NCI-H1048 (cell line): ENCODE measurements at regions not wholly inside any gene's neighbourhood (a gene's known extent, or its start where the extent isn't known, plus 50 kb on each side); places are given as distances from the start of the nearest gene placed in this dataset.
"Not testable (repeated sequence)": the region's sequence is repeated elsewhere in the genome, so short reads cannot be mapped to it uniquely, and the experiment has no call there.

Source experiments
- DNase-seq: peaks from one replicate; lab custom pipeline; 2025; lab: John Stamatoyannopoulos, UW

GRCh38 chr6:16907991-16908390 is 146.7 kb upstream of the ATXN1 start:
- no peak for DNase-seq

- DNase-seq = no peak
Measured at GRCh38 chr6:16904957-16905356, 143.7 kb upstream of the ATXN1 start.

GRCh38 chr6:16903470-16903869 is 142.2 kb upstream of the ATXN1 start:
- no peak for DNase-seq

- no peak for DNase-seq
Measured at GRCh38 chr6:16902502-16902901, 141.2 kb upstream of the ATXN1 start.

GRCh38 chr6:16901782-16902181 is 140.5 kb upstream of the ATXN1 start:
- DNase-seq = no peak

GRCh38 chr6:16901306-16901705 is 140.0 kb upstream of the ATXN1 start:
- no peak for DNase-seq

GRCh38 chr6:16898640-16899396 is 137.6 kb upstream of the ATXN1 start:
- no peak for DNase-seq

GRCh38 chr6:16897669-16898068 is 136.4 kb upstream of the ATXN1 start:
- no peak for DNase-seq

GRCh38 chr6:16894301-16894700 is 133.0 kb upstream of the ATXN1 start:
- no peak for DNase-seq

GRCh38 chr6:16891110-16891509 is 129.8 kb upstream of the ATXN1 start:
- DNase-seq = not testable (repeated sequence)

GRCh38 chr6:16885411-16886160 is 124.3 kb upstream of the ATXN1 start:
- no peak for DNase-seq

- no peak for DNase-seq
Measured at GRCh38 chr6:16884526-16884925, 123.3 kb upstream of the ATXN1 start.

- no peak for DNase-seq
Measured at GRCh38 chr6:16883414-16883813, 122.2 kb upstream of the ATXN1 start.

GRCh38 chr6:16882230-16882629 is 121.0 kb upstream of the ATXN1 start:
- no peak for DNase-seq

GRCh38 chr6:16876852-16877251 is 115.6 kb upstream of the ATXN1 start:
- DNase-seq = not testable (repeated sequence)

GRCh38 chr6:16876201-16876600 is 114.9 kb upstream of the ATXN1 start:
- no peak for DNase-seq

- no peak for DNase-seq
Measured at GRCh38 chr6:16873698-16874097, 112.4 kb upstream of the ATXN1 start.

GRCh38 chr6:16872543-16873235 is 111.4 kb upstream of the ATXN1 start:
- DNase-seq = no peak

- no peak for DNase-seq
Measured at GRCh38 chr6:16871047-16871446, 109.8 kb upstream of the ATXN1 start.

GRCh38 chr6:16868968-16869367 is 107.7 kb upstream of the ATXN1 start:
- no peak for DNase-seq

GRCh38 chr6:16857969-16858592 is 96.8 kb upstream of the ATXN1 start:
- DNase-seq = no peak

- no peak for DNase-seq
Measured at GRCh38 chr6:16855460-16855859, 94.2 kb upstream of the ATXN1 start.
